ENCODE measurements at regions not wholly inside any gene's neighbourhood (a gene's known extent, or its start where the extent isn't known, plus 50 kb on each side); places are given as distances from the start of the nearest gene placed in this dataset.

DNA sequence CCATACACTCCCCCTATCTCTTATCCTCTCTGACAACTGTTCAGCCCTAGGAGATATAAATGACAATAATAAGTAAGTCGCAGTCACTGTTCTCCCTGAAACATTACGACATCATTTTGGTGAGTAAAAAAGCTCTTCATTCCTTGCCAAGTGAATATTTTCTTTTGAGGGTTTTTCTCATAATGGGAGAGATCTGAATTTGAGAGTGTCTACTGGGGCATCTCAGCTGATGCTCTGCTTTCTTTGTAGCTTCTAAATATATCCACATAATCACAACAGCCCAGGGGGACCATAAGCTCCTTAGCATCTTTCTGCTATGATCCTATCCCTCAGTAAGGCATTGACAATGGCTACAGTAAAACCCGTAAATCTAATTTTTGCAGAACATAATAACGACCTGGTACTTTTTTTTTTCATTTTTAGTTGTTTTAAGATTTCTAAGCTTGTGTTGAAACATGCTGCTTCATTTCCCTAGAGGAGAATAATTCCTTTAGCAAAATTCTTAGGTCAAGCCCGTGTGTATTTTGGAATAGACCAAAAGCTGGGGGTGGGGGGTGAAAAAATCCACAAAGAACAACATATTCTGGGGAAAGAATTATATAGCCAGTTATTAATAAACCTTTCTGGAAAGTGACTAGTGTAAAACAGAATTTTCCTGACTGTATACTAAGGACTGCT, 78.1 kb upstream of the GPM6B start:
- no peak for DNase-seq
- no peak overlapping the region for H3K4me3 ChIP-seq (ENCODE audit: insufficient read depth, low read depth, low read length)
- H3K27me3 ChIP-seq (ENCODE audit: control insufficient read depth, insufficient read depth, low read length), result no peaks in the 10 kb centered on the region
- no peaks in the 10 kb centered on the region for H3K36me3 ChIP-seq (replicated peaks; ENCODE audit: control insufficient read depth, insufficient read depth, low read length)

- Histone ChIP-seq H3K4me3 (ENCODE audit: insufficient read depth, low read depth, low read length) (no peak overlapping the region), H3K27me3 (ENCODE audit: control insufficient read depth, insufficient read depth, low read length) (no peaks in the 10 kb centered on the region), H3K36me3 (replicated peaks; ENCODE audit: control insufficient read depth, insufficient read depth, low read length) (no peaks in the 10 kb centered on the region)
- DNase-seq, result no peak
Measured at GRCh38 chrX:13893826-13894225, 76.9 kb upstream of the GPM6B start.

DNA sequence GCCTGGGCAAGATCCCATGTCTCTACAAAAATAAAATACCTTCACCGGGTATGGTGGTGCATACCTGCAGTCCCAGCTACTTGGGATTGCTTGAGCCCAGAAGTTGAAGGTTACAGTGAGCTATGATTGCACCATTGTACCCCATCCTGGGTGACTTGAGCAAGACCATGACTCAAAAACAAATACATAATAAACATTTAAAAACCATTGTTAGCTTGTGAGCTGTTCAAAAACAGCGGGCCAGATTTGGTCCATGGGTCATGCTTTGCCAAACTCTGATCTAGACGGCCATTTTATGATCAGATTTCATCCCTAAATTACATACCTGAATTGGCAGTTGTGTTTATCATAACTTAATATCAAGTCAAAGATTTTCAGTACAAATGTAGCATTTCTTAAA, 76.0 kb upstream of the GPM6B start:
- no peaks in the 10 kb centered on the region for H3K27me3 ChIP-seq (ENCODE audit: control insufficient read depth, insufficient read depth, low read length)
- H3K36me3 ChIP-seq (replicated peaks; ENCODE audit: control insufficient read depth, insufficient read depth, low read length), result no peaks in the 10 kb centered on the region
- DNase-seq, result no peak
- H3K4me3 ChIP-seq (ENCODE audit: insufficient read depth, low read depth, low read length), result no peak overlapping the region

- no peak overlapping the region for H3K4me3 ChIP-seq (ENCODE audit: insufficient read depth, low read depth, low read length)
- DNase-seq, result no peak
- no peaks in the 10 kb centered on the region for H3K36me3 ChIP-seq (replicated peaks; ENCODE audit: control insufficient read depth, insufficient read depth, low read length)
- no peaks in the 10 kb centered on the region for H3K27me3 ChIP-seq (ENCODE audit: control insufficient read depth, insufficient read depth, low read length)
Measured at GRCh38 chrX:13891377-13892140, 74.7 kb upstream of the GPM6B start.

- no peak for DNase-seq
- Histone ChIP-seq H3K27me3 (ENCODE audit: control insufficient read depth, insufficient read depth, low read length) (no peaks in the 10 kb centered on the region), H3K36me3 (replicated peaks; ENCODE audit: control insufficient read depth, insufficient read depth, low read length) (no peaks in the 10 kb centered on the region), H3K4me3 (ENCODE audit: insufficient read depth, low read depth, low read length) (no peak overlapping the region)
Measured at GRCh38 chrX:13890806-13891205, 73.9 kb upstream of the GPM6B start.

DNA sequence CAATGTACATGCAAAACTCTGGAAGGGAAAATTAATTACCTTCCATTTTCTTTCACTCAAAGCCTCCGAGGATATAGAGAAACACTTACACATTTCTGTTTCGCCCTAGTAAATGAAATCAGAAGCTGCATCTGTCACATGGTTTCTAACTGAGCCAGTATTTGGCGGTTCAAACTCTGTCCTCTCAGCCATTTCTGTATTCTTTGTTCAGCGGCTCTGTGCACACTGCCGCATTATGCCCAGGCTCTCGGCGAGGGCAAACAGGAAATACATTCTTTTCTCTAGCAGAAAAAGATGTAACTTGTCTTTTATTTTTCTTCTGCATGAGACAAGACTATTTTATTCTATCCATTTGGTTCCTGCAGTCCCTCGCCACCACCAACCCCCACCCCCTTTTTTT, 71.4 kb upstream of the GPM6B start:
- Histone ChIP-seq H3K27me3 (ENCODE audit: control insufficient read depth, insufficient read depth, low read length) (no peaks in the 10 kb centered on the region), H3K4me3 (ENCODE audit: insufficient read depth, low read depth, low read length) (no peak overlapping the region), H3K36me3 (replicated peaks; ENCODE audit: control insufficient read depth, insufficient read depth, low read length) (no peaks in the 10 kb centered on the region)
- DNase-seq, result no peak

GRCh38 chrX:13885591-13885990, 68.7 kb upstream of the GPM6B start:
- Histone ChIP-seq H3K4me3 (ENCODE audit: insufficient read depth, low read depth, low read length) (no peak overlapping the region), H3K27me3 (ENCODE audit: control insufficient read depth, insufficient read depth, low read length) (no peaks in the 10 kb centered on the region), H3K36me3 (replicated peaks; ENCODE audit: control insufficient read depth, insufficient read depth, low read length) (no peaks in the 10 kb centered on the region)
- no peak for DNase-seq

- Histone ChIP-seq H3K4me3 (ENCODE audit: insufficient read depth, low read depth, low read length) (no peak overlapping the region), H3K36me3 (replicated peaks; ENCODE audit: control insufficient read depth, insufficient read depth, low read length) (no peaks in the 10 kb centered on the region; the same call in 1 of the 2 replicates), H3K27me3 (ENCODE audit: control insufficient read depth, insufficient read depth, low read length) (no peaks in the 10 kb centered on the region)
- DNase-seq, result no peak
Measured at GRCh38 chrX:13876652-13877051, 59.8 kb upstream of the GPM6B start.

DNA sequence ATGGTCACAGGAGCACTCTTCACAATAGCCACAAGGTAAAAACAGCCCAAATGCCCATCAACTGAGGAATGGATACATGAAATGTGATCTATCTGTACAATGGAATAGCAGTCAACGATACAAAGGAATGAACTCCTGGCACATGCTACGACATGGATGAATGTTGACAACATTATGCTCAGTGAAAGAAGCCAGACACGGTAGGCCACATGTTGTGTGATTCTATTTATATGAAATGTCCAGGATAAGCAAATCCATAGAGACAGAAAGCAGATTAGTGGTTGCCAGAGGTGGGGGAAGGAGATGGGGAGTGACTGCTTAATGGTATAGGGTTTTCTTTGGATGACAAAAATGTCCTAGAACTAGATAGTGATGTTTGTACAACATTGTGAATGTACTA, 58.7 kb upstream of the GPM6B start:
- no peaks in the 10 kb centered on the region; the same call in 1 of the 2 replicates for H3K36me3 ChIP-seq (replicated peaks; ENCODE audit: control insufficient read depth, insufficient read depth, low read length)
- no peaks in the 10 kb centered on the region for H3K27me3 ChIP-seq (ENCODE audit: control insufficient read depth, insufficient read depth, low read length)
- no peak for DNase-seq
- no peak overlapping the region for H3K4me3 ChIP-seq (ENCODE audit: insufficient read depth, low read depth, low read length)

- DNase-seq, result no peak
- Histone ChIP-seq H3K36me3 (replicated peaks; ENCODE audit: control insufficient read depth, insufficient read depth, low read length) (no peaks in the 10 kb centered on the region; the same call in 1 of the 2 replicates), H3K27me3 (ENCODE audit: control insufficient read depth, insufficient read depth, low read length) (no peaks in the 10 kb centered on the region), H3K4me3 (ENCODE audit: insufficient read depth, low read depth, low read length) (no peak overlapping the region)
Measured at GRCh38 chrX:13868591-13868990, 51.7 kb upstream of the GPM6B start.
